Forelimb muscle (tissue), 1 donor: ENCODE measurements at regions not wholly inside any gene's neighbourhood (a gene's known extent, or its start where the extent isn't known, plus 50 kb on each side); places are given as distances from the start of the nearest gene placed in this dataset.
"Not testable (repeated sequence)": the region's sequence is repeated elsewhere in the genome, so short reads cannot be mapped to it uniquely, and the experiment has no call there.

ENCODE experiments used
- DNase-seq: peaks from one replicate; pipeline ENCODE4 v3.0.0-alpha.2; 2013; ENCODE audit warnings: low read depth

GRCh38 chr11:122202951-122203456 is 87.0 kb upstream of the BLID start:
- no peak for DNase-seq

- DNase-seq: no peak
Measured at GRCh38 chr11:122202161-122202950, 86.3 kb upstream of the BLID start.

- no peak for DNase-seq
Measured at GRCh38 chr11:122201106-122201505, 85.1 kb upstream of the BLID start.

GRCh38 chr11:122199661-122200060 is 83.6 kb upstream of the BLID start:
- DNase-seq: no peak

GRCh38 chr11:122198291-122198983 is 82.4 kb upstream of the BLID start:
- no peak for DNase-seq

GRCh38 chr11:122197066-122197987 is 81.3 kb upstream of the BLID start:
- DNase-seq: no peak

GRCh38 chr11:122195790-122196189 is 79.8 kb upstream of the BLID start:
- no peak for DNase-seq

- DNase-seq: not testable (repeated sequence)
Measured at GRCh38 chr11:122193881-122194480, 78.0 kb upstream of the BLID start.

GRCh38 chr11:122193457-122193856 is 77.4 kb upstream of the BLID start:
- DNase-seq: no peak

- no peak for DNase-seq
Measured at GRCh38 chr11:122192634-122193255, 76.7 kb upstream of the BLID start.

- DNase-seq: peak; percentile 91
Measured at GRCh38 chr11:122190768-122191167, 74.8 kb upstream of the BLID start.

GRCh38 chr11:122189229-122189628 is 73.2 kb upstream of the BLID start:
- no peak for DNase-seq

GRCh38 chr11:122187373-122188165 is 71.6 kb upstream of the BLID start:
- DNase-seq: no peak

- no peak for DNase-seq
Measured at GRCh38 chr11:122186439-122187080, 70.5 kb upstream of the BLID start.

- no peak for DNase-seq
Measured at GRCh38 chr11:122183933-122184332, 67.9 kb upstream of the BLID start.

GRCh38 chr11:122181893-122182292 is 65.9 kb upstream of the BLID start:
- DNase-seq: no peak

- no peak for DNase-seq
Measured at GRCh38 chr11:122181372-122181771, 65.4 kb upstream of the BLID start.

- no peak for DNase-seq
Measured at GRCh38 chr11:122179961-122180834, 64.2 kb upstream of the BLID start.

GRCh38 chr11:122178795-122179194 is 62.8 kb upstream of the BLID start:
- no peak for DNase-seq
